ENCODE measurements at regions not wholly inside any gene's neighbourhood (a gene's known extent, or its start where the extent isn't known, plus 50 kb on each side); places are given as distances from the start of the nearest gene placed in this dataset.

DNA sequence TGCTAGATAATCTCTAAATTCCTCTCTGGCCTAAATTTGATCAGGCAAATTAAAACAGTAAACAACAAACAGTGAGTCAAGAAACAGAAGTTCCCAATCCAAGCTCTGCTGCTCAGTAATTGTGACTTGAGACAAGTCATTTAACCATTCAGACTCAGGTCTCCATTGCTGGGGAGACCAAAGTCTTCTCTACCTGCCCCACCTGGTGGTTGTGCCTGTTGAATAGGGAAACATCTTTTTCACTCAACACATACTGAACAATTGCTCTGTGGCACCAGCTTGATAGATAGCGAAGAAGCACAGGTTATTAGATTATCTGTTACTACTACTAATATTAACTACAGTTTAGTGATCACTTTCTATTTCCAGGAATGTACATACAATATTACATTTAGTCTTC is 112.1 kb upstream of the EOLA2 start:
- Histone ChIP-seq H3K9me3 (ENCODE audit: control insufficient read depth, insufficient read depth, low read depth, low read length) (no peaks in the 10 kb centered on the region), H3K4me1 (ENCODE audit: control insufficient read depth, insufficient read depth, low read length) (no peaks in the 10 kb centered on the region; the same call in 1 of the 2 replicates), H3K36me3 (ENCODE audit: control insufficient read depth, insufficient read depth, low read length) (no peaks in the 10 kb centered on the region), H3K4me3 (ENCODE audit: low read depth in 2 of 2, low read length in 2 of 2) (no peak overlapping the region), H3K27me3 (ENCODE audit: control insufficient read depth, insufficient read depth, low read length) (no peaks in the 10 kb centered on the region), H3K27ac (ENCODE audit: low read length) (no peak overlapping the region)
- ChIA-PET POLR2A (no interaction called here), CTCF (interaction anchor here (0.6 kb wide), 1 partner anchor 584 kb away, joined by 3 read pairs; no protein-coding TSS in a partner anchor)
- ATAC-seq (no peak), DNase-seq (ENCODE audit: low read depth, low spot score) (no peak)
- in situ Hi-C loops (cut with HindIII; ENCODE audit: low pct_unique_long_range_greater_than_20kb, low sequenced_read_pairs) (no loop called here), intact Hi-C loops (cut with micrococcal nuclease; ENCODE audit: unreplicated experiment) (no loop called here)
- no TSS peak for BruUV-seq (replicated peaks)
- TF ChIP-seq, protein P1, sequence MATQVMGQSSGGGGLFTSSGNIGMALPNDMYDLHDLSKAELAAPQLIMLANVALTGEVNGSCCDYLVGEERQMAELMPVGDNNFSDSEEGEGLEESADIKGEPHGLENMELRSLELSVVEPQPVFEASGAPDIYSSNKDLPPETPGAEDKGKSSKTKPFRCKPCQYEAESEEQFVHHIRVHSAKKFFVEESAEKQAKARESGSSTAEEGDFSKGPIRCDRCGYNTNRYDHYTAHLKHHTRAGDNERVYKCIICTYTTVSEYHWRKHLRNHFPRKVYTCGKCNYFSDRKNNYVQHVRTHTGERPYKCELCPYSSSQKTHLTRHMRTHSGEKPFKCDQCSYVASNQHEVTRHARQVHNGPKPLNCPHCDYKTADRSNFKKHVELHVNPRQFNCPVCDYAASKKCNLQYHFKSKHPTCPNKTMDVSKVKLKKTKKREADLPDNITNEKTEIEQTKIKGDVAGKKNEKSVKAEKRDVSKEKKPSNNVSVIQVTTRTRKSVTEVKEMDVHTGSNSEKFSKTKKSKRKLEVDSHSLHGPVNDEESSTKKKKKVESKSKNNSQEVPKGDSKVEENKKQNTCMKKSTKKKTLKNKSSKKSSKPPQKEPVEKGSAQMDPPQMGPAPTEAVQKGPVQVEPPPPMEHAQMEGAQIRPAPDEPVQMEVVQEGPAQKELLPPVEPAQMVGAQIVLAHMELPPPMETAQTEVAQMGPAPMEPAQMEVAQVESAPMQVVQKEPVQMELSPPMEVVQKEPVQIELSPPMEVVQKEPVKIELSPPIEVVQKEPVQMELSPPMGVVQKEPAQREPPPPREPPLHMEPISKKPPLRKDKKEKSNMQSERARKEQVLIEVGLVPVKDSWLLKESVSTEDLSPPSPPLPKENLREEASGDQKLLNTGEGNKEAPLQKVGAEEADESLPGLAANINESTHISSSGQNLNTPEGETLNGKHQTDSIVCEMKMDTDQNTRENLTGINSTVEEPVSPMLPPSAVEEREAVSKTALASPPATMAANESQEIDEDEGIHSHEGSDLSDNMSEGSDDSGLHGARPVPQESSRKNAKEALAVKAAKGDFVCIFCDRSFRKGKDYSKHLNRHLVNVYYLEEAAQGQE (IDR thresholded peaks at IDR 0.05; ENCODE audit: insufficient read depth in 1 of 2, low read depth in 2 of 2, low read length in 1 of 2) = no peak
- TF ChIP-seq POLR2AphosphoS5 (IDR thresholded peaks at IDR 0.05; ENCODE audit: low read depth, low read length) (no peak), TCF7L2 (IDR thresholded peaks at IDR 0.05; ENCODE audit: low read depth, low read length) (no peak), SIN3A (IDR thresholded peaks at IDR 0.05; ENCODE audit: borderline replicate concordance, insufficient read depth, low read depth, low read length) (no peak)
- TF ChIP-seq, protein P2, sequence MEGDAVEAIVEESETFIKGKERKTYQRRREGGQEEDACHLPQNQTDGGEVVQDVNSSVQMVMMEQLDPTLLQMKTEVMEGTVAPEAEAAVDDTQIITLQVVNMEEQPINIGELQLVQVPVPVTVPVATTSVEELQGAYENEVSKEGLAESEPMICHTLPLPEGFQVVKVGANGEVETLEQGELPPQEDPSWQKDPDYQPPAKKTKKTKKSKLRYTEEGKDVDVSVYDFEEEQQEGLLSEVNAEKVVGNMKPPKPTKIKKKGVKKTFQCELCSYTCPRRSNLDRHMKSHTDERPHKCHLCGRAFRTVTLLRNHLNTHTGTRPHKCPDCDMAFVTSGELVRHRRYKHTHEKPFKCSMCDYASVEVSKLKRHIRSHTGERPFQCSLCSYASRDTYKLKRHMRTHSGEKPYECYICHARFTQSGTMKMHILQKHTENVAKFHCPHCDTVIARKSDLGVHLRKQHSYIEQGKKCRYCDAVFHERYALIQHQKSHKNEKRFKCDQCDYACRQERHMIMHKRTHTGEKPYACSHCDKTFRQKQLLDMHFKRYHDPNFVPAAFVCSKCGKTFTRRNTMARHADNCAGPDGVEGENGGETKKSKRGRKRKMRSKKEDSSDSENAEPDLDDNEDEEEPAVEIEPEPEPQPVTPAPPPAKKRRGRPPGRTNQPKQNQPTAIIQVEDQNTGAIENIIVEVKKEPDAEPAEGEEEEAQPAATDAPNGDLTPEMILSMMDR (IDR thresholded peaks at IDR 0.05) = no peak; the same call in 1 of the 2 replicates

DNA sequence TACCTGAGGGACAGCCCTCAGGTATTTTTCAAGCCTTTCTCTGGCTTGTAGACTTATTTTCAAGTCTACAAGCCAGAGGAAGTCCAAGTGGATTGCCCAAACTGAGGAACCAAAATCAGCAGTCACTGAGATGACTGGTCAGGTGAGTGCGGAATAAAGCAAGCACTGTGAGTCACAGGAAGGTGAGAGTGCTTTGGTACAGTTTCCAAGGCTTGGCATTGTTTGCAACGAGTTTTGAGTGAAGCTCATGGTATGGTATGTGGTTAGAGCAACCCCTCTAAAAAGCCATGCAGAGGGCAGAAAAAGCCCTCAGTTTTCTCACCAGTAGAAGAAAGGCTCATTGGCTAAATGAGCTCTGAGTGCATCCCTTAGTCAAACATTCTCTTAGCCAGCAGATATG is 112.8 kb upstream of the EOLA2 start:
- intact Hi-C loops (cut with micrococcal nuclease; ENCODE audit: unreplicated experiment) (no loop called here), in situ Hi-C loops (cut with HindIII; ENCODE audit: low pct_unique_long_range_greater_than_20kb, low sequenced_read_pairs) (no loop called here)
- ChIA-PET CTCF (no interaction called here), POLR2A (no interaction called here)
- DNase-seq (ENCODE audit: low read depth, low spot score) (no peak), ATAC-seq (no peak)
- Histone ChIP-seq H3K9me3 (ENCODE audit: control insufficient read depth, insufficient read depth, low read depth, low read length) (no peaks in the 10 kb centered on the region), H3K4me3 (ENCODE audit: low read depth in 2 of 2, low read length in 2 of 2) (no peak overlapping the region), H3K27ac (ENCODE audit: low read length) (no peak overlapping the region), H3K4me1 (ENCODE audit: control insufficient read depth, insufficient read depth, low read length) (no peaks in the 10 kb centered on the region; the same call in 1 of the 2 replicates), H3K36me3 (ENCODE audit: control insufficient read depth, insufficient read depth, low read length) (no peaks in the 10 kb centered on the region), H3K27me3 (ENCODE audit: control insufficient read depth, insufficient read depth, low read length) (no peaks in the 10 kb centered on the region)
- no TSS peak for BruUV-seq (replicated peaks)
- TF ChIP-seq, protein P1 (IDR thresholded peaks at IDR 0.05; ENCODE audit: insufficient read depth in 1 of 2, low read depth in 2 of 2, low read length in 1 of 2) = no peak
- TF ChIP-seq POLR2AphosphoS5 (IDR thresholded peaks at IDR 0.05; ENCODE audit: low read depth, low read length) (no peak), SIN3A (IDR thresholded peaks at IDR 0.05; ENCODE audit: borderline replicate concordance, insufficient read depth, low read depth, low read length) (no peak), TCF7L2 (IDR thresholded peaks at IDR 0.05; ENCODE audit: low read depth, low read length) (no peak)
- TF ChIP-seq, protein P2 (IDR thresholded peaks at IDR 0.05) = no peak

Data from Panc1 (cell line).